Endothelial cell of umbilical vein (primary cell): ENCODE measurements at regions not wholly inside any gene's neighbourhood (a gene's known extent, or its start where the extent isn't known, plus 50 kb on each side); places are given as distances from the start of the nearest gene placed in this dataset.

Source experiments
- POLR2A ChIP-seq: IDR thresholded peaks from 2 replicates; pipeline ENCODE4 v1.6.1; 2012; ENCODE audit warnings: low read depth, mild to moderate bottlenecking, control low read depth, low read length
- POLR2AphosphoS5 ChIP-seq: IDR thresholded peaks from 2 replicates; pipeline ENCODE4 v1.6.1; 2012; ENCODE audit warnings: low read depth, mild to moderate bottlenecking, control low read depth, low read length, moderate library complexity; ENCODE audit not compliant: insufficient read depth
- TF ChIP-seq, protein P1 (sequence below), 2 donors: IDR thresholded peaks; 1 replicate in 1 of 2; 2 replicates in 1 of 2; pipeline ENCODE4 v1.5.1; 2011; ENCODE audit warnings: low read length in 2 of 2, mild to moderate bottlenecking in 2 of 2, moderate library complexity in 2 of 2, control low read depth in 1 of 2, inconsistent platforms in 1 of 2, low read depth in 1 of 2; ENCODE audit not compliant: insufficient read depth in 1 of 2; ENCODE audit errors: extremely low read depth in 1 of 2

DNA sequence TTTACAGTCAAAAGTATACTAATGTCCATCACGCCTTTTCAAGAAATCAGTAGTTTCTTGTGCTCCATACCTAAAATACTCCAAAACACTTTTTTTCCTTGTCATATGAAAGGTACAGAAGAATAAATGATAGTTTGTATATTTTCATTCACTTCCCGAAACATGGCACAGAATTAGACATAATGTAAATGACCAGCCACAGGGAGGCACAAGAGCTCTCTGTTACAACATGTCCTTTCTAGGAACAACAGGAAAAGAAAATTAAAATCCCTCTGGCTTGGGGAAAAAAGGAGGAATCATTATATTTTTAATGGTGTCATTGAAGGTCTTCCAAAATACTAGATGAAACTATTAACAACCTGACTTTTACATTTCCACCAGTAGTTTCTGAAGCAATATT is 331.2 kb downstream of the ACTR3B start:
- TF ChIP-seq, protein P1, sequence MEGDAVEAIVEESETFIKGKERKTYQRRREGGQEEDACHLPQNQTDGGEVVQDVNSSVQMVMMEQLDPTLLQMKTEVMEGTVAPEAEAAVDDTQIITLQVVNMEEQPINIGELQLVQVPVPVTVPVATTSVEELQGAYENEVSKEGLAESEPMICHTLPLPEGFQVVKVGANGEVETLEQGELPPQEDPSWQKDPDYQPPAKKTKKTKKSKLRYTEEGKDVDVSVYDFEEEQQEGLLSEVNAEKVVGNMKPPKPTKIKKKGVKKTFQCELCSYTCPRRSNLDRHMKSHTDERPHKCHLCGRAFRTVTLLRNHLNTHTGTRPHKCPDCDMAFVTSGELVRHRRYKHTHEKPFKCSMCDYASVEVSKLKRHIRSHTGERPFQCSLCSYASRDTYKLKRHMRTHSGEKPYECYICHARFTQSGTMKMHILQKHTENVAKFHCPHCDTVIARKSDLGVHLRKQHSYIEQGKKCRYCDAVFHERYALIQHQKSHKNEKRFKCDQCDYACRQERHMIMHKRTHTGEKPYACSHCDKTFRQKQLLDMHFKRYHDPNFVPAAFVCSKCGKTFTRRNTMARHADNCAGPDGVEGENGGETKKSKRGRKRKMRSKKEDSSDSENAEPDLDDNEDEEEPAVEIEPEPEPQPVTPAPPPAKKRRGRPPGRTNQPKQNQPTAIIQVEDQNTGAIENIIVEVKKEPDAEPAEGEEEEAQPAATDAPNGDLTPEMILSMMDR (IDR thresholded peaks at IDR 0.05; ENCODE audit: extremely low read depth in 1 of 2, insufficient read depth in 1 of 2, low read depth in 1 of 2, low read length in 2 of 2): no peak
- TF ChIP-seq POLR2AphosphoS5: no peak
- no peak for TF ChIP-seq POLR2A
